NCI-H1436 treated with DMSO at 0.1 percent for 48 hours (cell line): ENCODE measurements at regions not wholly inside any gene's neighbourhood (a gene's known extent, or its start where the extent isn't known, plus 50 kb on each side); places are given as distances from the start of the nearest gene placed in this dataset.

Source experiments
- DNase-seq: peaks from one replicate; lab custom pipeline; 2025; lab: John Stamatoyannopoulos, UW

DNA sequence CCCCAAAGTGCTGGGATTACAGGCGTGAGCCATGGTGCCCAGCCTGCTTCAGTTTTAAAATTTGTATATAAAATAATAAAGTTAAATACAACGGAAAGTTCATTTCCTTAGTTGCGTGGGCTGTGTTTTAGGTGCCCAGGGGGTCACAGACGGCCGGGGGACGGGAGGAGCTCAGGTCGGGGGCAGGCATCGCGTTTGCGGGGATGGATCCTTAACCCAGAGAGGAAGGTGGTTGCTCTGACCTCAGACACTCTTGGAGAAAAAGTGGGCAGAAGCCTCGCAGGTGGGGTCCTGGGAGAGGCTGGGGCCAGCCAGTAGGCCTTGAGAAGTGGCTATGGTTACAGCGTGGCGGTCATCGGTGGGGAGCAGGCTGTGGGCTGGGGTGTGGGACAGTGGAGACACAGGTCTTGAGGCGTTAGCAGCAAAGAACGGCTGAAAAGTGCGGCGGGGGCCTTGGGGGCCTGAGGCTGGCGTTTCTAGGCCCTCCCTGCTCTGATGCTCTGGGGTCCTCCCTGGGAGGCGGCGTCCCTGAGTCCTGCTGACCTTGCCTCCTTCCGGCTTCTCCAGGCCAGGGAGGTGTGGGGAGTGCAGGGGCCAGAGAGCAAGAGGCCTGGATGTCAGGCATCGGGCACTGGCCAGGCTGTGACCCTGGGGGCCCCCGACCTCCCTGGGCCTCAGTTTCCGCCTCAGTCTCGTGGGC lies 54.4 kb downstream of the UNCX start:
- DNase-seq = no peak

GRCh38 chr7:1287752-1288201 lies 55.1 kb downstream of the UNCX start:
- no peak for DNase-seq

DNA sequence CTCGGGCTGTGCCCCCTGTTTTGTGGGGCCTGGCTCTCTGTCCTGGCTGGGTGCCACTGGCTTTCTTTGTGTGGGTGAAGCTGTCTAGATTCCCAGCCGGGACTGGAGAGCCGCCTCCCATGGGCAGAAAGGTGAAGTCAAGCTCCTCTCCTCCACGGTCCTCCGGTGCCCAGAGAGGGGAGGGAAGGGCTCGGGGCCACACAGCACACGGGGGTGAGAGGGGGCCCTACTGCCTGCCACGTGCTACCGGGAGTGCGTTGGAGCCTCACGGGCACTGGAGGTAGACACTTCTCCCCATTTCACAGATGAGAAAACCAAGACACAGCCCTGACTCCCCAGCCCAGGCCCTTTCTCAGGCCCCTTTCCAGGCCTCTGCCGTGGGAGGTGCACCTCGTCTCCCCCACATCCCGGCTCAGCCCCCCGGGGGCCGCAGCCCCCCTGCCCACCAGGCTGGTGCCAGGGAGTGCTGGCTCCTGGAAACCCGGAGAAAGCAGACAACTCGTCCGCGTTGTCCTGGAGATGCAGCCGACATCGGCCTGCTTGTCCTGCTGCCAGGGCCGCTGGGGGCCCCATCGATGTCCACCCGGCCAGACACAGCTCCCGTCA lies 55.8 kb downstream of the UNCX start:
- no peak for DNase-seq

DNA sequence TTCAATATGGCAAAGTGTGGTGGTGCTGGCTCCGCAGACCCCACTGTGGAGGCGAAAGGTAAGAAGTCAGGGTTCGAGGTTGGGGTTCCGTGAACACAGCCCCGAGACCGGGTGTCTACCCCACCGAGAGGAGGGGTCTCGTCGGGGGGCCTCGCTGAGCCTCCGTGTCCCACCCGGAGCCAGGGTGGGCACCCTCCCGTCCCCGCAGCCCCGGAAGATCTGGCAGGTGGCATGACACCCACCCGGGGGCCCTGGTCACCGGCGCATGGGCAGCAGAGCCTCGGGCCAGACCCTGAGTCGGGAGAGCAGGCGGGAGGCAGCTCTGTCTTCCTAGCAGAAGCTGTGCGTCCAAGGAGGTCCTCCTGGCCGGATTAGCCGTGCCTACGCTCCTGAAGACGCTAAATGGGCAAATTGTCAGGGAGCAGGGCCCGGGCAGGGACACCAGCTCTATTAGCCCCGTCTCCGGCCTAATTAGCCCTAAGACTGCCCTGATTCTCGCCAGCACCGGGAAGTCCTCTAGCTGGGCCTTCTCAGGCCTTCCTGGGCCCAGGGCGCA lies 56.4 kb downstream of the UNCX start:
- no peak for DNase-seq

GRCh38 chr7:1289666-1290025 lies 57.0 kb downstream of the UNCX start:
- no peak for DNase-seq

DNA sequence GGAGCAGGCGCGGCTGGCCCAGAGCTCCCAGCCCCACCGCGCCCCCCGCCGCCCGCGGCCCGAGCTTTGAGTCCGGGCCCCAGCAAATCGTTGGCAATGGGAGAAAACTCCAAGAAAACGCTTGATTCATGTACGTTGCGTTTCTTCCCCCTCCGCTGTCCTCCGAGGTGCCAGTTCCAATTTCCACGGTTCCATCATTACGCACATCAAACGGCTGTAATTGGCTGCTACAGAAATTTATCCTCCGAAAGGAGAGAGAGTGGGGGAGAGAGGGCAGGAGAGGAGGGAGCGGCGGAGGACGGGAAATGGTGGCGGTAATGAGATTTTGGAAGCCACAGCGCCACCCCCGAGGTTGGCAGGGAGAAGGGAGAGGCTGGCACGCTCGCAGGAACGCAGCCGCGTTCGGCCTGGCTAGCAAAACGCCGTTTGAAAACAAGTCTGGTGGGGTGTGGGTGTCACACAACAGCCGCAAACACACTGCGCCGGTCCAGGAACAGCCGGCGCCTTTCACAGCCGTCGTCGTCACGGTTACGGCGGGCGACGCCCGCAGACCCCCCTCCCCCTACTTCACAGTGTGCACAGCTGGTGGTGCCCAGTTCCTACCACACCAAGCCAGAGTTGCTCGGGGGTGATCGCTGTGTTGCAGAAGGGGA lies 57.5 kb downstream of the UNCX start:
- no peak for DNase-seq

DNA sequence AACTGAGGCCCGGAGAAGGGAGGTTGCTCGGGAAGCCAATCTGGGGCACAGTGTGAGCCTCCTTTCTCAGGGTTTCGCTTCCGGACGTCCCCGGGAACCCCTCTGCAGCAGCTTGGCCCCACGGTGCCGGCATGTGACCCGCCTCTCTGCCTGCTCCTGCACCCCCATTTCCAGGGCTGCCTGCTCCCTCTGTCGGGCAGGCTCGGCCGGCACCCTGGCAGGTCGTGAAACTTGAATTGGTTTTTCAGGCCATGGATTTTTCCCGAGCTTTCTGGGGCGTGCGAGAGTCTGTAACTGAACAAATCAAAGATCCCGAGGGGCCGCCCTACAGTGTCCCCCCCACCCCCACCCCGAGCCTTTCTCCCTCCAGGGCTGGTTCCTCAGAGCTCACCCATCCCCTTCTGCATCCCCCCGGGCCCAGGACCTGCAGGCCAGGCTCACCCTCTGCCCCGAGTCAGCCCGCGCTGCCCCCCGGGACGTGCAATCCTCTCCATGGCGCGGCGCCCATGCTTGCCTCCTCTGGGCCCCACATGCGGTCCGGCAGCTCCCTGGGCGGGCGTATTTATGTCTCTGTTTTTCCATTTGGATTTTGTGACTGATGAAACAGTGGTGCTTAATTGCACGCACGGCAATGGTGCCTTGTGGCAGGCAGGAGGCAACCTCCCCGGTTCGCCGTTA lies 58.1 kb downstream of the UNCX start:
- DNase-seq = no peak

- DNase-seq = no peak
Measured at GRCh38 chr7:1291357-1291689, 58.7 kb downstream of the UNCX start.

DNA sequence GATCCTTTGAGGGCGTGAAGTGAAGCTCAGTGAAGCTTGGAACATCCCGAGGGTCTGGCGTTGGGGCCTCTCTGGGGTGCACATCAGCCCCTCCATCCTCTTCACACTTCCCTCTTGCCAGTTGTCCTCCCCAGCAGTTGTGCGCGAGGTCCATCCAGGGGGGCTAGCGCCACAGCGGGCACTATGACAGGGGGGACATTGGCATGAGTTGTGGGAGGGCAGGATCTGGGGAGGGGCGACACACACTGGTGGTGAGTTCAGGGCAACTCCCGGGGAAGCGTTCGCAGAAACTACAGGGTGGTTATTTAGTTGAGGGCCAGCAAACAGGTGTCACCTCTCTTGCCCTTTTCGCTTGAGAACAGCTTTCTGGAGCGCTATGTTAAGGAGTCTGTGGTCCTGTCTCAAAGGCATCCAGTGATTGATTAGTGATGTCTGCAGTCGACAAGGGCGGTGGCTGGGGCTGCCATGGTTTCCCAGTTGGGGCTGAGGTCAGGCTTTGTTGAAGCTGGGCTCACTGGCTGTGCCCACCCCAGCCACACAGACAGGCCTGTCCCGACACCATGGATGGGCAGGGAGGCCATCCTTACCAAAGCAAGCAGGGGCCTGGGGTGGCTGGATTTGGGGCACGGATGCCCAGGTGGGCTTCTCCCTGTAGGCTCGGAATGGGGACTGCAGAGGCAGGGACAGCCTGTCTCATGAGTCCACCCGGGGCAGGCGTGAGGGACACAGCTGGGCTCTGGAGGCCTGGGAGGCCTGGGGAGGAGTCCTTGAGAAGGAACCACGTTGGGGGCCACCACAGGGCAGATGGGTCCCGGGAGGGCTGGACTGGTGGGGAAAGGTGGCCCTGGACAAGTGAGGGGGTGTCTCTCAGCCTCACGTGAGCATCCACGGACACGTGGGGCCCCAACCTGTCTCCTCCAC lies 59.4 kb downstream of the UNCX start:
- no peak for DNase-seq

DNA sequence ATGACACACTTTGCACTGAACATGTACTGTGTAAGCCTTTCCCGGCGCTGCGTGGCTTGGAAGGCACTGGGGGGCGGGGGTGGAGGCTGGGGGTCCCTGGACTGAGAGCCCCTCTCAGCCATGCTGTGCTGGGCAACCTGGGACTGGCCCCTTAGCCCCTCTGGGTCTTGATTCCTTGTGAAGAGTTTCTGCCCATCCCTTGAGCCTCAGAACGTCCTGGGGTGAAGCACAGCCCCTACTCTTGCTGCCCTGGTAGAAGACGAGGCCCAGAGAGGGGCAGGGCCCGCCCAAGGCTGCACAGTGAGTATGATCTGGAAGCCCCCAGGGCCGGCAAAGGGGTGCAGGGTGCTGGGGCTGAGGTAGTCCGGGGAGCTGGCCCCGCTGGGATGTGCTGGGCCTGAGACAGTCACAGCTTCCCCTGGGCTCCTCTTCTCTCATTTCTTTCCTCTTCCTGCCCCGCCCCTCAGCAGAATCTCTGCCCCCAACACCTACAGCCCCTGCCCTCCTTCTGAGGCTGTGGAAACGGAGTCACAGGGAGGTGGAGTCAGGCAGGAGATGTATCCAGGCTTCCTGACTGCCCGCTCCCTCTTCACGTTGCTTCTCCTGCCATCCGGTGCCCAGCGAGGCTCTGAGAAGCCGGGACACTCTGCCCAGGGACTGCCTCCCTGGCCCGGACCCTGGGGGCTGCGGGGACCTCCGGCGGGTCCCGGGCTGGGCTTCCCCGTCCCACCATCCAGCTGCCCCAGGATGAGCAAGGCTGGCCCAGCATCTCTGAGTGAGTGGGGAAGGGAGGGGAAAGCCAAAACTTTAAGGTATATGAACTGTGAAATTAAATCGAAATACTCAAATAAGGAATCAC lies 60.5 kb downstream of the UNCX start:
- DNase-seq = no peak

- no peak for DNase-seq
Measured at GRCh38 chr7:1293950-1294411, 61.3 kb downstream of the UNCX start.

DNA sequence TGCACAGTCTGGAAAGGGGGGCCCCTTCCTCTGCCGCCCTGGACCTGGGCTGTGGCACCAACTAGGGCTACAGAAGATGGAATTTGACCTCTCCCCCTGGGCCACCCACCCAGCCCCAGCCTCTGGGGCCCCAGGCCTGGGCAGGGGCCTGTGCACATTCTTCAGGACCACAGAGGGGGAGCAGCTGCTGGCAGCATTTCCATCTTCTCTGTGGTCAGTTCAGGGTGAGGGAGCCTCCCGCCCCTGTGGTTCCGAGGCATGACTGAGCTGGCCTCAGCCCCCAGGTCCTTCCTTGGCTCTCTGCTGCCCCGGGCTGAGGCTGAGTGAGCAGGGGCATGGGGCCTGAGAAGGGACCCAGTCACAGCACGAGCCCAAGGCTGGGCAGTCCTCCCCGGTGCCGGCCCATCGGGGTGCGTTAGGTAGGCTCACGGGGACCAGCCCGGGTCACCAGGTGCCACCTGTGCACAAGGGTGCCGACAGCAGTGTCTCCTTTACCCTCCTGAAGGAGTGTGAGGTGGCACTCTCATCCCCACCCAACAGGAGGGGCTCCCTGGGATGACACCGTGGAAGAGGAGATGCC lies 63.2 kb downstream of the UNCX start:
- DNase-seq = no peak

DNA sequence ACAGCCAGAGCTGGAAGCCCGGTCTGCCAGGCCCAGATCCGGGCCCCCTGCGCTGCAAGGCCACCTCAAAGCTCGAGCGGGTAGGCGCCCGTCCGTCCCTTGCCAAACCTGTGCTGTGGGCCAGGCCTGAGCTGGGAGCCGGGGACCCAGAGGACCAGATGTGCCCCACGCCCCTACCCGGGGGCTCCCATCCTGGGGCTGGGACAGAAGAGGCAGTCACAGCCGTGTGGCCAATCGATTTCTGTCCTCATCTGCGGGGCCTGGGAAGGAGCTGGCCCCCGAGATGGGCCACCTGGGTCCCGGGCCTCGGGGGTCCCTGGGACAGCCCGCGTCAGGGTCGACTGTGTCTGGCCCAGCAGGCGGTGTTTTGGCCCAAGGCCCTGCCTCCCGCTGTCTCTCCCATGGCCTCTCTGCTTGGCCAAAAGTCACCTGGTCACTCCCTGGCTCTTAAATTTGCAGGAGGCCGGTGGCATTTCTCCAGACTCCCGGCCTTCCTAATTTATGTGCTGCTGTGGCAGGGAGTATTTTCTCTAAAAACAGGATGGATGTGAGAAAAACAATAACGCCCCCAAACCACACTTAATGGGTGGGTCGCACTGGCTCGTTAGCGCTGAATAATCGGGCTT lies 63.8 kb downstream of the UNCX start:
- DNase-seq = no peak

GRCh38 chr7:1297017-1297960 lies 64.6 kb downstream of the UNCX start:
- DNase-seq = no peak

GRCh38 chr7:1298051-1298930 lies 65.6 kb downstream of the UNCX start:
- no peak for DNase-seq

DNA sequence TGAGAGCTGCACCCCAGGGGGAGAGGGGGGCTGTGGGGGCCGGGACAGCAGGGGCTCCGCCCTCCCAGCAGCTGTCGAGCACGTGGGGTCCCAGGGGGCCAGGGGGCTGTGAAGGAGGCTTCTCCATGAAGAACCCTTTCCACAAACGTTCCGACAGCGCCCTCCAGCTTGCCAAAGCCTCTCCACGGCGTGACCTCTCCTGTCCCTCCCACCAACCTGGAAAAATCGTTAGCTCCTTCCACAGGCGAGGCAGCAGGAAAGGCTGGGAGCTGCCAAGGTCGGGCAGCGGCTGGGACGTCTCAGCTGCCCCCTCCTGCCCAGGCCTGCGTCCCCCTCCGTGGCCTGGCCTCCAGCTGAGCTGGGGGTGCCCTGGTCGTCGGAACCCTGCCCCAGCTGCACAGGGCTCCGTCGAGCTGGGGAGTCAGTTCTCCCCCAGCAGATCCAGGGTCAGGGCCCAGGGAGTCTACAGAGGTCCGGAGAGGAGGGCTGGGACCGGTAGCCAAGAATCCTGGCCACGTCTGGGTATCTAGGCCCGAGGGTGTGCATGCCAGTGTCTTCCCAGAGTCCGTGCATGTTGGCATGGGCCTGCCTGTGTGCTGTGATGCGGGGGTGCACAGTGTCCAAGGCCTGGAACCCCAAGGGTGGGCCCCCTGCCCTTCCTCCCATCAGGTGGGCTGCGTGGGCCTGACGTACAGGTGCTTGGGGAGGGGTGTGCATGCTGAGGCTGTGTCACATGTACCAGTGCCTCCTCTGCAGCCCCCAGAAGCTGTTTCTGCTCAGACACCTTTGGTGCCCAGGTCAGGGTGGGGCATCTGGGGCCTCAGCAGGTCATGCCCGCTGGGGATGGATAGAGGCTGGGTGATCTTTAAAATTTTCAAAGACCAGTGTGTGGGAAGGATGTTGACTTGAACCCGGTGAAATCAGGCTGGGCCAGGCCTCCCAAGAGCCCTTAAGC lies 66.5 kb downstream of the UNCX start:
- no peak for DNase-seq
